H9 (cell line): ENCODE measurements at regions not wholly inside any gene's neighbourhood (a gene's known extent, or its start where the extent isn't known, plus 50 kb on each side); places are given as distances from the start of the nearest gene placed in this dataset.

ENCODE experiments used
- DNase-seq: peaks from one replicate; pipeline ENCODE4 v3.0.0-alpha.2; 2017
- H2AFZ ChIP-seq: one replicate; pipeline ENCODE4 v1.6.1; 2013; ENCODE audit warnings: mild to moderate bottlenecking, low read length, control low read depth, moderate library complexity
- H2AK5ac ChIP-seq: 2 replicates; pipeline ENCODE4 v1.6.1; 2013; ENCODE audit warnings: low read length, control low read depth, mixed read lengths; ENCODE audit not compliant: insufficient read length
- H2BK120ac ChIP-seq: one replicate; pipeline ENCODE4 v1.6.1; 2013; ENCODE audit warnings: low read depth, mild to moderate bottlenecking, low read length, control low read depth, inconsistent platforms; ENCODE audit not compliant: poor library complexity, severe bottlenecking
- H2BK12ac ChIP-seq: 2 replicates; pipeline ENCODE4 v1.6.1; 2013; ENCODE audit warnings: low read length, control low read depth, mixed read lengths, low read depth; ENCODE audit not compliant: insufficient read length
- H2BK15ac ChIP-seq: 2 replicates; pipeline ENCODE4 v1.6.1; 2013; ENCODE audit warnings: low read depth, low read length, control low read depth
- H2BK20ac ChIP-seq: one replicate; pipeline ENCODE4 v1.6.1; 2013; ENCODE audit warnings: low read depth, mild to moderate bottlenecking, low read length, control low read depth, inconsistent platforms; ENCODE audit not compliant: poor library complexity, severe bottlenecking
- H2BK5ac ChIP-seq: 2 replicates; pipeline ENCODE4 v1.6.1; 2013; ENCODE audit warnings: low read length, control low read depth, mixed read lengths; ENCODE audit not compliant: insufficient read length
- H3K14ac ChIP-seq: 2 replicates; pipeline ENCODE4 v1.6.1; 2013; ENCODE audit warnings: low read length, control low read depth; ENCODE audit not compliant: insufficient read depth
- H3K18ac ChIP-seq: 2 replicates; pipeline ENCODE4 v1.6.1; 2013; ENCODE audit warnings: low read depth, mild to moderate bottlenecking, mixed read lengths, low read length, control low read depth; ENCODE audit not compliant: insufficient read length
- H3K23ac ChIP-seq: 2 replicates; pipeline ENCODE4 v1.6.1; 2013; ENCODE audit warnings: low read length, control low read depth, mixed read lengths, low read depth; ENCODE audit not compliant: insufficient read length
- H3K23me2 ChIP-seq: 2 replicates; pipeline ENCODE4 v1.6.1; 2013; ENCODE audit warnings: low read depth, mild to moderate bottlenecking, mixed read lengths, low read length, control low read depth; ENCODE audit not compliant: insufficient read length, poor library complexity, severe bottlenecking
- H3K27ac ChIP-seq: 2 replicates; pipeline ENCODE4 v1.5.1; 2013; ENCODE audit warnings: low read length, control low read depth, mixed read lengths, low read depth; ENCODE audit not compliant: insufficient read length
- H3K27me3 ChIP-seq: 2 replicates; pipeline ENCODE4 v1.6.1; 2013; ENCODE audit warnings: low read length, control low read depth, inconsistent platforms; ENCODE audit not compliant: insufficient read depth
- H3K4ac ChIP-seq: 2 replicates; pipeline ENCODE4 v1.6.1; 2013; ENCODE audit warnings: low read depth, mild to moderate bottlenecking, control low read depth, inconsistent platforms, low read length, moderate library complexity
- H3K4me1 ChIP-seq: 2 replicates; pipeline ENCODE4 v1.6.1; 2013; ENCODE audit warnings: low read length, control low read depth, inconsistent platforms; ENCODE audit not compliant: insufficient read depth
- H3K4me2 ChIP-seq: 2 replicates; pipeline ENCODE4 v1.6.1; 2013; ENCODE audit warnings: low read length, control low read depth, mixed read lengths; ENCODE audit not compliant: insufficient read length, insufficient read depth
- H3K56ac ChIP-seq: 2 replicates; pipeline ENCODE4 v1.6.1; 2013; ENCODE audit warnings: low read depth, mild to moderate bottlenecking, mixed read lengths, low read length, control low read depth; ENCODE audit not compliant: insufficient read length
- H3K79me1 ChIP-seq: 2 replicates; pipeline ENCODE4 v1.6.1; 2013; ENCODE audit warnings: low read depth, mild to moderate bottlenecking, moderate library complexity, low read length, control low read depth, inconsistent platforms; ENCODE audit not compliant: insufficient read depth, poor library complexity, severe bottlenecking
- H3K79me2 ChIP-seq: 2 replicates; pipeline ENCODE4 v1.6.1; 2013; ENCODE audit warnings: low read length, control low read depth, inconsistent platforms; ENCODE audit not compliant: insufficient read depth
- H3K9ac ChIP-seq: 2 replicates; pipeline ENCODE4 v1.6.1; 2013; ENCODE audit warnings: low read length, control low read depth, mixed read lengths; ENCODE audit not compliant: insufficient read length; ENCODE audit errors: extremely low read depth
- H3K9me3 ChIP-seq: one replicate; pipeline ENCODE4 v1.6.1; 2013; ENCODE audit warnings: low read depth, low read length, inconsistent platforms; ENCODE audit not compliant: control insufficient read depth
- H3T11ph ChIP-seq: one replicate; pipeline ENCODE4 v1.6.1; 2013; ENCODE audit warnings: mild to moderate bottlenecking, low read length, control low read depth, inconsistent platforms
- H4K20me1 ChIP-seq: one replicate; pipeline ENCODE4 v1.6.1; 2013; ENCODE audit not compliant: control insufficient read depth, insufficient read length, insufficient read depth
- H4K5ac ChIP-seq: 2 replicates; pipeline ENCODE4 v1.6.1; 2013; ENCODE audit warnings: low read depth, mild to moderate bottlenecking, mixed read lengths, low read length, control low read depth; ENCODE audit not compliant: insufficient read length
- H4K8ac ChIP-seq: replicated peaks from 2 replicates; pipeline ENCODE4 v1.6.1; 2013; ENCODE audit warnings: low read length, control low read depth, mixed read lengths, low read depth; ENCODE audit not compliant: insufficient read length
- H4K91ac ChIP-seq: 2 replicates; pipeline ENCODE4 v1.6.1; 2013; ENCODE audit warnings: low read depth, mild to moderate bottlenecking, moderate library complexity, mixed read lengths, low read length, control low read depth; ENCODE audit not compliant: insufficient read length
- H3K27ac Mint-ChIP-seq, 3 experiments: 2 replicates in 2 of 3; 3 replicates in 1 of 3; pipeline ENCODE4 v1.8.0; 2020 to 2021; ENCODE audit warnings: mixed read lengths in 3 of 3, mild to moderate bottlenecking in 1 of 3, moderate library complexity in 1 of 3
- H3K27me3 Mint-ChIP-seq: 2 replicates; pipeline ENCODE4 v1.8.0; 2021; ENCODE audit warnings: low read depth, mild to moderate bottlenecking, moderate library complexity, mixed read lengths
- H3K36me3 Mint-ChIP-seq, 3 experiments: 2 replicates in 2 of 3; 3 replicates in 1 of 3; pipeline ENCODE4 v1.8.0; 2020 to 2021; ENCODE audit warnings: low read depth in 3 of 3, mixed read lengths in 3 of 3; ENCODE audit not compliant: insufficient read depth in 1 of 3
- H3K4me1 Mint-ChIP-seq, 2 experiments: 2 replicates each; pipeline ENCODE4 v1.8.0; 2020; ENCODE audit warnings: mixed read lengths in 2 of 2
- H3K4me3 Mint-ChIP-seq, 2 experiments: 2 replicates in 1 of 2; 3 replicates in 1 of 2; pipeline ENCODE4 v1.8.0; 2020 to 2021; ENCODE audit warnings: mild to moderate bottlenecking in 2 of 2, mixed read lengths in 2 of 2, moderate library complexity in 1 of 2
- H3K9me3 Mint-ChIP-seq, 2 experiments: 2 replicates in 1 of 2; 3 replicates in 1 of 2; pipeline ENCODE4 v1.8.0; 2020; ENCODE audit warnings: mild to moderate bottlenecking in 2 of 2, mixed read lengths in 2 of 2, moderate library complexity in 1 of 2
- CTCF ChIP-seq: fragments of 200-600 bp; sonication (generic); conservative IDR thresholded peaks from 3 replicates; pipeline ENCODE4 v1.8.0; 2021; ENCODE audit warnings: antibody characterized with exemption, mild to moderate bottlenecking
- WGBS: extraction: QIAGEN DNeasy Blood & Tissue Kit; methylation state at CpG from one replicate; pipeline ENCODE4 v1.1.7; 2013; ENCODE audit warnings: missing lambda C conversion rate, low lambda C conversion rate, mixed read lengths; ENCODE audit not compliant: insufficient read length; ENCODE audit errors: extremely low coverage; 5-methylcytosine and 5-hydroxymethylcytosine counted together

- Mint-ChIP-seq H3K36me3 (no peaks in the 10 kb centered on the region), H3K27ac (0 out of 7 replicates have a peak overlapping the region, but pooled peaks of 1 of the 3 experiments have one; percentile 12), H3K27me3 (no peaks in the 10 kb centered on the region), H3K4me3 (no peak overlapping the region), H3K4me1 (peaks cover 0 to 11% of the 10 kb centered on the region in 2 experiments; a peak in 3 of 4 replicates), H3K9me3 (no peaks in the 10 kb centered on the region)
- no peak overlapping the region for H3K4me2 ChIP-seq
- H3K27ac ChIP-seq: no peak overlapping the region
- no peak overlapping the region for H2BK12ac ChIP-seq
- no peak overlapping the region for H3K56ac ChIP-seq
- H4K91ac ChIP-seq: no peak overlapping the region
- no peak overlapping the region for H4K5ac ChIP-seq
- H3K27me3 ChIP-seq: no peaks in the 10 kb centered on the region
- no peak overlapping the region for H4K8ac ChIP-seq
- no peak overlapping the region for H2AK5ac ChIP-seq
- H3T11ph ChIP-seq: no peak overlapping the region
- H3K9ac ChIP-seq: no peak overlapping the region
- H3K18ac ChIP-seq: no peak overlapping the region
- H2BK15ac ChIP-seq: no peak overlapping the region
- H3K14ac ChIP-seq: no peak overlapping the region
- no peaks in the 10 kb centered on the region for H3K79me1 ChIP-seq
- no peaks in the 10 kb centered on the region for H3K23me2 ChIP-seq
- DNase-seq: no peak
- H3K4ac ChIP-seq: no peak overlapping the region
- H4K20me1 ChIP-seq: no peaks in the 10 kb centered on the region
- H2BK5ac ChIP-seq: no peak overlapping the region
- H2BK120ac ChIP-seq: no peak overlapping the region
- H3K23ac ChIP-seq: no peak overlapping the region
- no peaks in the 10 kb centered on the region for H3K79me2 ChIP-seq
- no CpG with 5 or more reads among the region's 3 CpGs for WGBS
- TF ChIP-seq CTCF: no peak
- no peak overlapping the region for H2BK20ac ChIP-seq
- no peaks in the 10 kb centered on the region for H3K9me3 ChIP-seq
- no peaks in the 10 kb centered on the region for H3K4me1 ChIP-seq
- H2AFZ ChIP-seq: no peak overlapping the region
Observed at GRCh38 chr16:60491273-60491672, 1545.0 kb downstream of the CDH8 start.
